Gastroesophageal sphincter (tissue), 3 donors: ENCODE measurements at regions not wholly inside any gene's neighbourhood (a gene's known extent, or its start where the extent isn't known, plus 50 kb on each side); places are given as distances from the start of the nearest gene placed in this dataset.

Source experiments
- CTCF ChIP-seq, 4 experiments: fragments of 200-600 bp in 2 of 4; fragments of 450-650 bp in 2 of 4; sonication (generic) in 1 of 4; IDR thresholded peaks; one replicate each; pipeline ENCODE4 v1.5.1; 2017 to 2019; ENCODE audit warnings: antibody characterized with exemption in 4 of 4, mild to moderate bottlenecking in 2 of 4, moderate library complexity in 2 of 4
- POLR2AphosphoS5 ChIP-seq: sonication (generic); formaldehyde crosslinking; IDR thresholded peaks from one replicate; pipeline ENCODE4 v1.6.1; 2017; ENCODE audit warnings: antibody characterized with exemption

DNA sequence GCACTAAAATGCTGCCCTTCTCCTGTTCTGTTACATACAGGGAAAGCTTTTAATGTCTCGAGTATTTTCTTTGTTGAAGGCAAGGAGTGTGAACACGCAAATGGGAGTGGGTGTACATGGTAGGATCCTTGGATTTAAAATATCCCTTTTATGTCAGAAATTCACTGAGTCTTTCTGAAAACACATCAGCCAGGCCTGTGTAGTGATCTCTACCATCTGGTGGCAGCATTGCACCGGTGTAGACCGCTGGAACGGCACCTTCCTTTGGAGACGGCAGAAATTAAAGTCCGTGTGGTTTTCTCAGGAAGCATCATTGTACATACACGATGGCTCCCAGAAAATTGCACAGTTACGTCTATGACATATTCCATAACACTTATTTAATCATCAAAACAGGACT, 515.8 kb downstream of the GALR1 start:
- TF ChIP-seq CTCF (IDR thresholded peaks at IDR 0.05) (peak in 1 of 4 experiments; percentile 39), POLR2AphosphoS5 (no peak)
